ENCODE measurements at regions not wholly inside any gene's neighbourhood (a gene's known extent, or its start where the extent isn't known, plus 50 kb on each side); places are given as distances from the start of the nearest gene placed in this dataset.

DNA sequence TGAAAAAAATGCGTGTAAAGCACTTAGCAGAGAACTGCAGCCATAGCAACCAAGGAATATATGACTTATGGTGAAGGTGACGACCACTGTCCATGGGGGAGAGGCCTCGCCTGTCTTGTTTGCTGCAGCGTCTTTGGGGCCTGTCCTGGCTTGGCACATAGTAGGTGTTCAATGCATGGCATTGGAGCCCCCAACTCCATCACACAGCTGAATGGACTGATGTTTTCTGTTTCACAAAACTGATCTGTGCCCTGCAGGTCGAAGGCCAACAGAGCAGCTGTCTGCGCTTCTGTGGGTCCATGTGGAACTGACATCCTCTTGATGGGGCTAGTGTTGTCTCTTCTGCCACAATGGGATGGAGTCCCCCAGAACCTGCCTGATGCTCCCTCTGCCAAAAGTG, 296.0 kb downstream of the PTPRU start:
- no peak for DNase-seq
- Mint-ChIP-seq H3K4me1 (ENCODE audit: low read depth) (no peaks in the 10 kb centered on the region), H3K27me3 (ENCODE audit: insufficient read depth) (peaks cover 5% of the 10 kb centered on the region), H3K27ac (no peak overlapping the region), H3K4me3 (no peak overlapping the region), H3K9me3 (peaks cover 48% of the 10 kb centered on the region), H3K36me3 (ENCODE audit: low read depth) (peaks cover 4% of the 10 kb centered on the region; the same call in 1 of the 2 replicates)
- TF ChIP-seq, protein P1, sequence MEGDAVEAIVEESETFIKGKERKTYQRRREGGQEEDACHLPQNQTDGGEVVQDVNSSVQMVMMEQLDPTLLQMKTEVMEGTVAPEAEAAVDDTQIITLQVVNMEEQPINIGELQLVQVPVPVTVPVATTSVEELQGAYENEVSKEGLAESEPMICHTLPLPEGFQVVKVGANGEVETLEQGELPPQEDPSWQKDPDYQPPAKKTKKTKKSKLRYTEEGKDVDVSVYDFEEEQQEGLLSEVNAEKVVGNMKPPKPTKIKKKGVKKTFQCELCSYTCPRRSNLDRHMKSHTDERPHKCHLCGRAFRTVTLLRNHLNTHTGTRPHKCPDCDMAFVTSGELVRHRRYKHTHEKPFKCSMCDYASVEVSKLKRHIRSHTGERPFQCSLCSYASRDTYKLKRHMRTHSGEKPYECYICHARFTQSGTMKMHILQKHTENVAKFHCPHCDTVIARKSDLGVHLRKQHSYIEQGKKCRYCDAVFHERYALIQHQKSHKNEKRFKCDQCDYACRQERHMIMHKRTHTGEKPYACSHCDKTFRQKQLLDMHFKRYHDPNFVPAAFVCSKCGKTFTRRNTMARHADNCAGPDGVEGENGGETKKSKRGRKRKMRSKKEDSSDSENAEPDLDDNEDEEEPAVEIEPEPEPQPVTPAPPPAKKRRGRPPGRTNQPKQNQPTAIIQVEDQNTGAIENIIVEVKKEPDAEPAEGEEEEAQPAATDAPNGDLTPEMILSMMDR (IDR thresholded peaks at IDR 0.05): no peak

DNA sequence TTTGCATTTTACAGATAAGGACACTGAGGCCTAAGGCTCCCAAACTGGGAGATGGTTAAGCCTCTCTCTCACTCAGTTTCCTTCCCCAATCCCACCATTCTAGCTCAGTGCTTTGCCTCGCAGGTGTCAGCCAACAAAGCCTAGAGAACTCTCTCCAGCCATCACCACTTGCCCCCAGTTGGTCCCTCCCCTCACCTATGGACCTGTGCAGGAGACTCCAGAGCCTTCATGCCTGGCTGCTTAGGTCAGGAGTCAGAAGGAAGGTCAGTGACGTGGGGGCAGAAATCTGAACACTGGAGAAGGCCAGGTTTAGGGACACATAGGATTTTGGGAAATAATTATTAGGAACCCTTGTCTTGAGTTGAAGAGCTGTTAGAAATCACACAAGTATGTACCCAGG, 295.3 kb downstream of the PTPRU start:
- TF ChIP-seq, protein P1 (IDR thresholded peaks at IDR 0.05): no peak
- H3K27ac Mint-ChIP-seq: no peak overlapping the region
- H3K4me1 Mint-ChIP-seq (ENCODE audit: low read depth): no peaks in the 10 kb centered on the region
- H3K4me3 Mint-ChIP-seq: no peak overlapping the region
- DNase-seq: no peak
- peaks cover 52% of the 10 kb centered on the region for H3K9me3 Mint-ChIP-seq
- peaks cover 7% of the 10 kb centered on the region for H3K27me3 Mint-ChIP-seq (ENCODE audit: insufficient read depth)
- peaks cover 4% of the 10 kb centered on the region; the same call in 1 of the 2 replicates for H3K36me3 Mint-ChIP-seq (ENCODE audit: low read depth)

DNA sequence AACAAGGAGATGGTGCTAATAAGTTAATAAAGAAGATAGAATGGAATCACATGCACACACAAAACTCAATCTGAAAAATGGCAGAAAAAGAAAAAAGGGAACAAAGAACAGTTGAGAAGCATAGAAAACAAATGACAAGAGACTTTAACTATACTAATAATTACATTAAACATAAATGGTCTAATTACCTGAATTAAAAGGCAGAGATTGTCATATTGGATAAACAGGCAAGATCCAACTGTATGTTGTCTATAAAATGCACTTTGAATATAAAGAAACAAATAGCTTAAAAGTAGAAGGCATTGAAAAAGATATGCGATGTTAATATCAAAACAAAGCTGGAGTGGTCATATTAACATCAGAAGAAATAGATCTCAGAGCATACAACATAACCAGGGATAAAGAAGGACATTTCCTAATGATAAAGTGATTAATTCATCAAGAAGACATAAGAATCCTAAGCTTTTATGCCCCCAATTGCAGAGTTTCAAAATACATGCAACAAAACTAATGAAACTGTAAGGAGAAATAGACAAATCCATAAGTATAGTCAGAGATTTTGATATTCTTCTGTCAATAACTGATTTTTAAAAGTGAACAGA, 293.5 kb downstream of the PTPRU start:
- H3K4me1 Mint-ChIP-seq (ENCODE audit: low read depth): no peaks in the 10 kb centered on the region
- H3K9me3 Mint-ChIP-seq: peaks cover 62% of the 10 kb centered on the region
- DNase-seq: no peak
- H3K36me3 Mint-ChIP-seq (ENCODE audit: low read depth): peaks cover 4% of the 10 kb centered on the region; the same call in 1 of the 2 replicates
- H3K4me3 Mint-ChIP-seq: no peak overlapping the region
- TF ChIP-seq, protein P1 (IDR thresholded peaks at IDR 0.05): no peak
- no peak overlapping the region for H3K27ac Mint-ChIP-seq
- peaks cover 9% of the 10 kb centered on the region for H3K27me3 Mint-ChIP-seq (ENCODE audit: insufficient read depth)

DNA sequence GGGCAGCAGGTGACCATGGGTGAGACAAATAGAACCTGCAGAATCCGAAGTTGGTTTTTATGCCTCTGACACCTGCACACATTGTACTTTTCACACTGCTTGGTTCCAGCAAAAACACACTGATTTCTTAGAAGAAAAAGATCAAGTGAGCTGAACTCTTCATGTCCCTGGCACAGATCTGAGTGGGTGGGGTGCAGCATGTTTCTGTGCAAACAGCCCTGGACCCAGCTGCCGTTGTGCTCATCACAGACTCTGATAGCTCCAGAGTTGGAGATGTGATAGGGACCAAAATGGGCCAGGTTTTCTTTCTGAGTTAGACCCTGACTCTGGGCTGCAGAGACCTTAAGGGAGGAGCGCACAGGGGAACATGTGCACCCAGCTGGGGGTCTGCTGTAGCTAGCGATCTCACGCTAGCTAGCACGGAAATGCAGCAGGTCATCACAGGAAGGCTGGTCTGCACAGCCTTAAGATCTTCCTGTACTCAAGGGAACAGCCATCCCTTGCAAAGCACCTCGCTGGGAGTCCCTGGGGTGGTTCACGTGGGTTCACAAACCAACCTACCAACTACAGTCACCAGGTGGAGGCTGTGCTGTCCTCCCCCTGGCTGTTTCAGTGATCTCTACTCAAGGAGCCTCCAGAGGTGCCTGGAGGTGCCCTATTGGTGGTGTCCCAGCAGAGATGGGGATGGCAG, 291.1 kb downstream of the PTPRU start:
- TF ChIP-seq, protein P1 (IDR thresholded peaks at IDR 0.05): no peak
- Mint-ChIP-seq H3K9me3 (peaks cover 63% of the 10 kb centered on the region), H3K4me3 (no peak overlapping the region), H3K27ac (no peak overlapping the region), H3K27me3 (ENCODE audit: insufficient read depth) (peaks cover 9% of the 10 kb centered on the region), H3K4me1 (ENCODE audit: low read depth) (no peaks in the 10 kb centered on the region), H3K36me3 (ENCODE audit: low read depth) (peaks cover 4% of the 10 kb centered on the region; the same call in 1 of the 2 replicates)
- DNase-seq: no peak

DNA sequence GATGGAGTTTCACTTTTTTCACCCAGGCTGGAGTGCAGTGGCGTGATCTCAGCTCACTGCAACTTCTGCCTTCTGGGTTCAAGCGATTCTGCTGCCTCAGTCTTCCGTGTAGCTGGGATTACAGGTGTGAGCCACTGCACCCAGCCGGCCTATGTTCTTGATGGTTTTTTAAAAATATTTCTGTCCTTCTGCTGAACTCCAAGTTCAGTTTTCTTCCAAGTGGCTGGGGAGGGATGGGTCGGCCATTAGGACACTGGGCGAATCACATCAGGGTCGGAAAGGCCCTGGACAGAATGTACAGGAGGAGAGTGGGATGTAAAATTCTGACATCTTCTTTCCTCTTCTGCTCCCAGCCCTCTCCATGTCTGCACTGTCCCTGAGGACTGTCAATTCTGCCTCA, 289.6 kb downstream of the PTPRU start:
- no peak for DNase-seq
- Mint-ChIP-seq H3K9me3 (peaks cover 54% of the 10 kb centered on the region), H3K36me3 (ENCODE audit: low read depth) (peaks cover 4% of the 10 kb centered on the region; the same call in 1 of the 2 replicates), H3K27me3 (ENCODE audit: insufficient read depth) (peaks cover 9% of the 10 kb centered on the region), H3K27ac (no peak overlapping the region), H3K4me3 (no peak overlapping the region), H3K4me1 (ENCODE audit: low read depth) (no peaks in the 10 kb centered on the region)
- TF ChIP-seq, protein P1 (IDR thresholded peaks at IDR 0.05): no peak

Data from HFFc6 (cell line).